ENCODE measurements at regions not wholly inside any gene's neighbourhood (a gene's known extent, or its start where the extent isn't known, plus 50 kb on each side); places are given as distances from the start of the nearest gene placed in this dataset.

- Histone ChIP-seq H3K27me3 (no peaks in the 10 kb centered on the region), H3K36me3 (ENCODE audit: low read depth, missing control alignments) (no peaks in the 10 kb centered on the region), H3K4me1 (no peaks in the 10 kb centered on the region), H3K9me3 (no peaks in the 10 kb centered on the region), H3K27ac (no peak overlapping the region), H3K4me3 (no peak overlapping the region)
- WGBS, 2 donors: 50 to 83% methylated on average over 1 of the region's 1 CpG
- no peak for TF ChIP-seq POLR2A (IDR thresholded peaks at IDR 0.05)
- TF ChIP-seq CTCF (IDR thresholded peaks at IDR 0.05): no peak
- DNase-seq: no peak
- intact Hi-C loops (cut with DNase I; ENCODE audit: low total_unique reads): no loop called here
Measured at GRCh38 chr3:182716114-182716688, 77.1 kb upstream of the ATP11B start.

GRCh38 chr3:182717216-182717615 lies 76.1 kb upstream of the ATP11B start:
- intact Hi-C loops (cut with DNase I; ENCODE audit: low total_unique reads): no loop called here

GRCh38 chr3:182722907-182723306 lies 70.4 kb upstream of the ATP11B start:
- no peaks in the 10 kb centered on the region for H3K27me3 ChIP-seq
- 83 to 88% methylated on average over 4 to 6 of the region's 6 CpGs for WGBS, 2 donors
- intact Hi-C loops (cut with DNase I; ENCODE audit: low total_unique reads): no loop called here
- no peaks in the 10 kb centered on the region for H3K36me3 ChIP-seq (ENCODE audit: low read depth, missing control alignments)
- H3K4me1 ChIP-seq: peaks cover 17% of the 10 kb centered on the region
- no peak for DNase-seq
- H3K4me3 ChIP-seq: no peak overlapping the region
- H3K27ac ChIP-seq: no peak overlapping the region
- H3K9me3 ChIP-seq: no peaks in the 10 kb centered on the region
- TF ChIP-seq POLR2A (IDR thresholded peaks at IDR 0.05) (no peak), CTCF (IDR thresholded peaks at IDR 0.05) (no peak)

More at GRCh38 chr3:182717216-182717615, 76.1 kb upstream of the ATP11B start:
- no peaks in the 10 kb centered on the region for H3K9me3 ChIP-seq
- TF ChIP-seq CTCF (IDR thresholded peaks at IDR 0.05): no peak
- no peak for TF ChIP-seq POLR2A (IDR thresholded peaks at IDR 0.05)
- no peaks in the 10 kb centered on the region for H3K36me3 ChIP-seq (ENCODE audit: low read depth, missing control alignments)
- no peaks in the 10 kb centered on the region for H3K27me3 ChIP-seq
- 83 to 96% methylated on average over 2 of the region's 2 CpGs for WGBS, 2 donors
- no peaks in the 10 kb centered on the region for H3K4me1 ChIP-seq
- H3K27ac ChIP-seq: no peak overlapping the region
- DNase-seq: no peak
- H3K4me3 ChIP-seq: no peak overlapping the region

- H3K27me3 ChIP-seq: no peaks in the 10 kb centered on the region
- H3K4me3 ChIP-seq: no peak overlapping the region
- TF ChIP-seq CTCF (IDR thresholded peaks at IDR 0.05) (no peak), POLR2A (IDR thresholded peaks at IDR 0.05) (no peak)
- peaks cover 17% of the 10 kb centered on the region for H3K4me1 ChIP-seq
- H3K27ac ChIP-seq: no peak overlapping the region
- DNase-seq: no peak
- WGBS, 2 donors: 91% methylated on average over 4 of the region's 4 CpGs
- H3K9me3 ChIP-seq: no peaks in the 10 kb centered on the region
- H3K36me3 ChIP-seq (ENCODE audit: low read depth, missing control alignments): no peaks in the 10 kb centered on the region
- intact Hi-C loops (cut with DNase I; ENCODE audit: low total_unique reads): no loop called here
Measured at GRCh38 chr3:182723596-182723995, 69.7 kb upstream of the ATP11B start.

All from testis (tissue), 2 donors.